ENCODE measurements at regions not wholly inside any gene's neighbourhood (a gene's known extent, or its start where the extent isn't known, plus 50 kb on each side); places are given as distances from the start of the nearest gene placed in this dataset.

DNA sequence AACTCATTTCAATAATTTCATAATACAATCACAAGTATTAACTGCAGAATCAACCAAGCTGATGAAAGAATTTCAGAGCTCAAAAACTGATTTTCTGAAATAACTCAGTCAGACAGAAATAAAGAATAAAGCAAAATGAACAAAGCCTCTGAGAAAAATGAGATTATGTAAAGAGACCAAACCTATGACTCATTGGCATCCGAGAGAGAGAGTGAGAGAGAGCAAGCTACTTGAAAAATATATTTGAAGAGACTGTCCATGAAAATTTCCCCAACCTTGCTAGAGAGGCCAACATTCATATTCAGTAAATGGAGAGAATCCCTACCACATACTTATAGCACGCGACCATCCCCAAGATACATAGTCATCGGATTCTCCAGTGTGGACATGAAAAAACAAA is 1376.4 kb downstream of the CDH11 start:
- H3K27me3 Mint-ChIP-seq (ENCODE audit: low read depth): no peaks in the 10 kb centered on the region
- H3K4me1 Mint-ChIP-seq (ENCODE audit: low read depth): no peaks in the 10 kb centered on the region
- no peaks in the 10 kb centered on the region for H3K36me3 Mint-ChIP-seq (ENCODE audit: low read depth)
- no peak overlapping the region for H3K4me3 Mint-ChIP-seq
- peaks cover 37% of the 10 kb centered on the region for H3K9me3 Mint-ChIP-seq
- no peak overlapping the region for H3K27ac Mint-ChIP-seq

DNA sequence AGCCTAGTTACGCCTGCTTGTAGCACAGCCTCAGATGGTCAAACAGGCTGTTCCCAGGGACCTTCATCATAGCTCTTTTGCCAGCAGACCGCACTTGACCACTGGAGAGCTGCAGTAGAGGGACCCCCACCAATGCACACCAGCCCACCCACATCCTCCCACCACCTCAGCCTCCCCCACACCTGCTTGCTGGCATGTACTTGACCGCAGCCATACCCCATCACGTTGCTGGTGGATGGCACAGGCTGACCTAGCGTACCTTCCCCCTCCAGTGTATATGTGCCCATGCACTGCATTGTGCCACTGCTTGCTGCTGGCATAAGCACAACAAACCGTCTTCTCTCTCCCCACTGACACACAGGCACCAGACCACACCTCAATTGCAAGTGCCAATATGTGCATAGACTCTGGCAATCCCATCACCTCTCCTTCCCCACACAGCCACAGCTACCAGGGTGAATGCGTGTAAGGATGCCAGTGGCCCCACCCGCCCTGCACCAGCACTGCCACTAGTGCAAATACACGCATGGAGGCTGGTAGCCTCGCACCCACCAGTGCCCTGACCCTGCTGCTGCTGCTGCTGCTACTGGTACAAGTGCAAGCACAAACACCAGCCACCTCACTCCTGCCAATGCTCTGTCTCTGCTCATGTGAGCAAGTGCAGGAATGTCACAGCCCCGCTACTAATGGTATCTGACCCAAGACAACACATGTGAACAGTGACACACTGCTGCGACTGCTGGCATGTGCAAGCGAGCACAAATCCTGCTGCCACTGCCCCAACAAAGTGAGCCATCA is 1377.6 kb downstream of the CDH11 start:
- Mint-ChIP-seq H3K27ac (no peak overlapping the region), H3K9me3 (peaks cover 37% of the 10 kb centered on the region), H3K4me1 (ENCODE audit: low read depth) (no peaks in the 10 kb centered on the region), H3K27me3 (ENCODE audit: low read depth) (no peaks in the 10 kb centered on the region), H3K4me3 (no peak overlapping the region), H3K36me3 (ENCODE audit: low read depth) (no peaks in the 10 kb centered on the region)

DNA sequence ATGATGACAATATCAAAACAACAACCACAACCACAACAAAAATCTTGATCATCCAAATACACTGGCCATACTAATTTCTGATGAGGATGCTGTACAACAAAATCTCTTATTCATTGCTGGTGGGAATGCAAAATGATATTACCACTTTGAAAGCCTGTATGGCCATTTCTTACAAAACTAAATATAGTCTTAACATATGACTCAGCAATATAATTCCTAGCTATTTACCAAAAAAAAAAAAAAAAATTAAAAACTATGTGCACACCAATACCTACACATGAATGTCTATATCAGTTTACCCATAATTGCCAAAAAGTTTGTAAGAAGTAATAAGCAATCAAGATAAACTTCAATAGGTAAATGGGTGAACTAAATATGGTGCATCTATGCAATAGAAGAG is 1379.7 kb downstream of the CDH11 start:
- Mint-ChIP-seq H3K27me3 (ENCODE audit: low read depth) (no peaks in the 10 kb centered on the region), H3K4me1 (ENCODE audit: low read depth) (no peaks in the 10 kb centered on the region), H3K36me3 (ENCODE audit: low read depth) (no peaks in the 10 kb centered on the region)

DNA sequence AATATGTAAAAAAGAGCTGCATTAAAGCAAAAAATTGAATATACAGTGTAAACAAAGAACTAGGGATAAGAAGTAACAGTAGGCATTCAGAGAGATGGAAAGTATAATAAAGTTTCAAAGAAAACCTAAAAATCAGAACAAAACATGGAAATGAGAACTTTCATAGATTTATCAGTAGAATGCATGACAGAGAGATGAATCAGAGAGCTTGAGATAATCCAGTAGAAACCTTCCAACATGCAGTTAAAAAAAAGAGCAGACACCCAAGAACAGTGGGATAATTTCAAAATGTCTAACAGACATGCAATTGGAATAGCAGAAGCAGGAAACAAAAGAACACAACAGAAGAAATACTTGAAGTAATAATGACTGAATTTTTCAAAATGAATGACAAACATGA is 1384.2 kb downstream of the CDH11 start:
- Mint-ChIP-seq H3K27ac (no peak overlapping the region), H3K9me3 (peaks cover 28% of the 10 kb centered on the region), H3K4me1 (ENCODE audit: low read depth) (no peaks in the 10 kb centered on the region), H3K36me3 (ENCODE audit: low read depth) (no peaks in the 10 kb centered on the region), H3K27me3 (ENCODE audit: low read depth) (no peaks in the 10 kb centered on the region), H3K4me3 (no peak overlapping the region)

More for the DNA sequence above, 1379.7 kb downstream of the CDH11 start:
- peaks cover 35% of the 10 kb centered on the region for H3K9me3 Mint-ChIP-seq
- H3K4me3 Mint-ChIP-seq: no peak overlapping the region
- no peak overlapping the region for H3K27ac Mint-ChIP-seq

DNA sequence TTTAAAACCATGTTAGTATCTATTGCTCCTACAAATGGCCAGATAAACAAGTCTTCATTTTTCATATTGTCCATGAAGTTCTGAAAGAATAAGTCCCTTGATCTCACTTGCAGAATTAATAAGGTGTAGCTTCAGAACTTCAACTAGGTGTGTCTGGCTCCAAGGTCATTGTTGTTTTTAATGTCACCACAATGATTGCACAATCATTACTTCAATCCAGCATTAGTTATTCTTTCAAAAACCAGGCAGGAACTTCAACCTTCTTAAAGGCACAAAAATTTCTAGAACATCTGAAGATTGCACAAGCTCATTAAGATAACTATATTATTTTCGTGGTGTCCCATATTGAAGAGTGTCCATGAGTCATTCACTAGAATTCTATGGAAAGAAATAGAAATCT is 1386.4 kb downstream of the CDH11 start:
- Mint-ChIP-seq H3K36me3 (ENCODE audit: low read depth) (no peaks in the 10 kb centered on the region), H3K9me3 (peaks cover 23% of the 10 kb centered on the region), H3K27me3 (ENCODE audit: low read depth) (no peaks in the 10 kb centered on the region)

DNA sequence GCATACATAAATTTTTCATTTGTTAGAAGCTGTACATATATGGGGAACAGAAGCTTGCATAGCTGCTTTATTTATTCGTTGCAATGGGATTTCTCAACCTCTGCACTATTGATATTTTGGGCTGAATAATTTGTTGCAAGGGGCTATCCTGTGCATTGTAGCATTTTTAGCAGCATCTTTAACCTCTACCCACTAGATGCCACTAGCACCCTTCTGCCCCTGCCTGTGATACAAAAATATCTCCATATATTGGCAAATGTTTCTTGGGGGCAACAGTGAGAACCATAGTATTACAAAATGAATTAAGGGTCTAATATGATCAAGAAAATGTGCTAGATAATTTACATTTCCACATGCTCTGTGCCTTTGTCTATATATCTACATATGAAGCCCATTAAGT is 1401.0 kb downstream of the CDH11 start:
- H3K36me3 Mint-ChIP-seq (ENCODE audit: low read depth): no peaks in the 10 kb centered on the region
- no peaks in the 10 kb centered on the region for H3K27me3 Mint-ChIP-seq (ENCODE audit: low read depth)
- no peak overlapping the region for H3K4me3 Mint-ChIP-seq
- H3K9me3 Mint-ChIP-seq: peaks cover 26% of the 10 kb centered on the region
- H3K4me1 Mint-ChIP-seq (ENCODE audit: low read depth): no peaks in the 10 kb centered on the region
- no peak overlapping the region for H3K27ac Mint-ChIP-seq

More for the DNA sequence above, 1386.4 kb downstream of the CDH11 start:
- no peak overlapping the region for H3K27ac Mint-ChIP-seq
- no peaks in the 10 kb centered on the region for H3K4me1 Mint-ChIP-seq (ENCODE audit: low read depth)
- H3K4me3 Mint-ChIP-seq: no peak overlapping the region

DNA sequence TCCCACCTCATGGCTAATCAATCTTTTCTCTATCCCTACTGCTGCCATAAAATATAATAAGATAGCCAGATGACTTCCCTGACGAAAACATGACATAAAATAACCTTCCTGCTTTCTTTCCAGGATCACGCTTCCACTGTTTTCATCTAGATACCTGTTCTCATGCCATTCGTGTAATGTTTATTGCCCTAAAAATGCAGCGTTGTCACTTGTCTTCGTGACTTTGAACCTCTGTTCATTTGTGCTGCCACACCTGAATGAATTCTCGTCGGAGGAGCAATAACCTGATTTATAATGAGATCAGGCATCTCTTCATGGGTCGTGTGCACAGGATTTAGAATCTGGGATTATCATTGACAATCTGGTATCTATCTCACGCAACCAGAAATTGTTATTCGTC is 1401.9 kb downstream of the CDH11 start:
- Mint-ChIP-seq H3K4me3 (no peak overlapping the region), H3K9me3 (peaks cover 27% of the 10 kb centered on the region)

DNA sequence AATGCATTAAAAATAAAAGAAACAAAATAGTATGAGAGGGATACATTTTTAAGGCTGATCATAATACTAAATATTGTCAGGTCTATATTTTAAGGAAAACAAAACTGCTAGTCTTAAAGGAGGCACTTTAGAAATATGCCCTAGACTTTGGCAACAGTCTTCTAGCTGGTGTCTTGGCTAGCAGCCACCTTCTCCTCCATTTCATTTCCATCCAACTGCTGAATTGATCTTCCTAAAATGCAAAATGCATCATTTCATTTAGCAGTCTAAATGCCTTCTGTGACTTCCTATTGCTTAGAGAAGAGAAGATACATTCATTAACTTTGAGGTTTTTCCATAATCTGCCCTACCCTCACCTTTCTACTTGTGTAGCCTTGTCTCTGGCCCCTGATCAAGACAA is 1404.1 kb downstream of the CDH11 start:
- Mint-ChIP-seq H3K27me3 (ENCODE audit: low read depth) (no peaks in the 10 kb centered on the region), H3K27ac (no peak overlapping the region), H3K36me3 (ENCODE audit: low read depth) (no peaks in the 10 kb centered on the region), H3K4me1 (ENCODE audit: low read depth) (no peaks in the 10 kb centered on the region), H3K9me3 (peaks cover 22% of the 10 kb centered on the region), H3K4me3 (no peak overlapping the region)

More for the DNA sequence above, 1401.9 kb downstream of the CDH11 start:
- no peak overlapping the region for H3K27ac Mint-ChIP-seq
- H3K4me1 Mint-ChIP-seq (ENCODE audit: low read depth): no peaks in the 10 kb centered on the region
- no peaks in the 10 kb centered on the region for H3K36me3 Mint-ChIP-seq (ENCODE audit: low read depth)
- no peaks in the 10 kb centered on the region for H3K27me3 Mint-ChIP-seq (ENCODE audit: low read depth)

DNA sequence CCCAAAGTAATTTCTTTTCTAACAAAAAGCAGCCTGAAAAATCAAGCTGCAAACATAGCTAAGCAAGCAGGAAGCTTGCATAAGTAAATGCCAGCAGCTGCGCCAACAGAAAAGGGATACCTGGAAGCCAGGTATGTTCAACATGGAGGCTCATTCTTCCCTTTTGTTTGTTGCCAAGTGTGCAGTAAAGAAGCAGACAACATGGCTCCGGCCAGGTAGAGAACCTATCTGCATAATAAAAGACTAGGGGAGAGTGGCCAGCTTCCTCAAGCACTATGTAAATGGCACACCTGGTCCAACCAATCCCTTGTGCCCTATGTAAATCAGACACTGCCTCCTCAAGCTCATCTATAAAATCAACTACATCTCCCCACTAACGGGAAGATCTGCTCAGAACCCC is 1407.0 kb downstream of the CDH11 start:
- H3K9me3 Mint-ChIP-seq: peaks cover 26% of the 10 kb centered on the region
- no peak overlapping the region for H3K4me3 Mint-ChIP-seq
- no peaks in the 10 kb centered on the region for H3K36me3 Mint-ChIP-seq (ENCODE audit: low read depth)
- no peaks in the 10 kb centered on the region for H3K27me3 Mint-ChIP-seq (ENCODE audit: low read depth)
- H3K4me1 Mint-ChIP-seq (ENCODE audit: low read depth): no peaks in the 10 kb centered on the region
- no peak overlapping the region for H3K27ac Mint-ChIP-seq

DNA sequence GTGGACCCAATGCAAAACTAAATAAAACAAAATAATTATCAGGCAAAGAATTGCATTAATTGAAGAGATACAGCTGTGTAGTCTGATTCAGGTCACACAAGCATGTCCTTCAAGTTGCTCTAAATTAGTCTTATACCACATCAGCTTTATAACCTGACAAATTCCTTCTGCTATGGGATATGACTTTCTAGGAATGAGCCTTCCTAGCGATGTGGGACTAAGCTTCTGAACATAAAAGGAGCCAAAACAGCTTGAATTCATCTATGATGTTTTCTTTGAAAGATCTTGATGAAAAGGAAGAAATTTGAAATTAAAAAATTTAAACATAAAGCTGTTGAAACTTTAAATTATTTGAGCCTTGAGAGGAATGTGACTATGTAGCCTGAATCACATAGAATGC is 1409.1 kb downstream of the CDH11 start:
- Mint-ChIP-seq H3K36me3 (ENCODE audit: low read depth) (no peaks in the 10 kb centered on the region), H3K27me3 (ENCODE audit: low read depth) (no peaks in the 10 kb centered on the region), H3K4me1 (ENCODE audit: low read depth) (no peaks in the 10 kb centered on the region), H3K4me3 (no peak overlapping the region), H3K27ac (no peak overlapping the region), H3K9me3 (peaks cover 25% of the 10 kb centered on the region)

DNA sequence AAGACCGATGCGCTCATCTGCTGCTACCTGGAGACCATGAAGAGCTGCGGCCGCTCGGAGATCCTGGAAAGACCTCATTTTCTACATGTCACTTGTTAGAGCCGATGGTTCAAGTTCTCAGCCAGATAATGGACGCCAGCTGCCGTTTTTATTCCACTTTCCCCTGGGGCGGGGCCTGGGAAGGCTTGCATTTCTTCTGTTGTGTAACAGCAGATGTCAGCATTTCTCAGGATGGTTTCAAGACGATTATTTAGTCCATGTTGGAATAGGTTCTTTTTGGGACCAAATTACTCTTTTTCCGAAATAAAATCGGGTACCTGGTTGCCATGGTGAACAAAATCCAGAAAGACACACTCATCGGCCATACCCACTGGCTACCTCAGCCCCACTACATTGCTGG is 1418.3 kb downstream of the CDH11 start:
- no peaks in the 10 kb centered on the region for H3K27me3 Mint-ChIP-seq (ENCODE audit: low read depth)
- H3K36me3 Mint-ChIP-seq (ENCODE audit: low read depth): no peaks in the 10 kb centered on the region
- no peak overlapping the region for H3K4me3 Mint-ChIP-seq
- no peak overlapping the region for H3K27ac Mint-ChIP-seq
- peaks cover 27% of the 10 kb centered on the region for H3K9me3 Mint-ChIP-seq
- H3K4me1 Mint-ChIP-seq (ENCODE audit: low read depth): no peaks in the 10 kb centered on the region

DNA sequence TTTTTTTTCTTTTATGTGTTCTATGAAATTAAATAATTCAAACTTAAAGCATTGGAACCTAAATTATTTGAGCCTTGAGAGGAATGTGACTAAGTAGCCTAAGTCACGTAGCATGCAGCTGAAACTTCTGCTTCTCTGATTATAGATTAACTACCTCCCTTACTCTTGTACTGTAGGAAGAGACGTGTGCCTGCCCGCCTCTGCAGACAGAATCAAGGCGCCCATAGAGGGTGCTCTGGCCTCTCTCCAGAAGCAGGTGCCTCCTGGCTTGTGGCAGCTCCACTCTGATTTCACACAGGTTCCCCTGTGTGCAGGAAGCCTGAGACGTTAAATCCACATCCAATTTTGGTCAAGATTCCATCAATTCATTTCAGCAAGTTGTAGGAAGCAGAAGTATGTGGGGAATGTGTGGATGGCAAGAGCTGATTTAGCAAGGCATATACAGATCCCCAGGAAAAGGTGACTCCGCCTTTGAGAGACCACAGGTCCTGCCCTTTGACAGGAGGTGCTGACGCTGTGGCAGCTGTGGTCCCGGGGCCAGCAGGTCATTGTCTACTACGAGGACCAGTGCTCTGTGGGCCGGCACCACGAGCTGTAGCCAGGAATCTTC is 1418.8 kb downstream of the CDH11 start:
- no peaks in the 10 kb centered on the region for H3K36me3 Mint-ChIP-seq (ENCODE audit: low read depth)
- no peaks in the 10 kb centered on the region for H3K4me1 Mint-ChIP-seq (ENCODE audit: low read depth)
- H3K9me3 Mint-ChIP-seq: peaks cover 27% of the 10 kb centered on the region

DNA sequence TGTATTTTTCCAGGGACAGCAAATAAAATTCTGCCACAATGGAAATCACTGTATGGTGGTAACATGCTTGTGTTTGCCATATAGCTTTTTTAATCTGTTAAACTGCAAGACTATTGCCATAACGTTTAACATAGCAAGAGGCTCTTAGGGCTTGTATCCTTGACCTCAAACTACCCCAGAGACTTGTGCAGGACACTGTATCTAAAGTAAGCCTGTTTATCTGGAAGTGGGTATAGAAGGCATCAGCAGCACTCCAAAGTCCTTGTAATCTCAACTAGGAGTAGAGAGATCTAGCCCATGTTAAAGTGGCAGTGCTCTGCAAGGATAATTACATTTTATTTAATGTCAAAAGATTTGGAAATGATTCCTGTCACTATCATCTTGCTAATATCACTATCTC is 1424.1 kb downstream of the CDH11 start:
- H3K27ac Mint-ChIP-seq: no peak overlapping the region
- H3K9me3 Mint-ChIP-seq: peaks cover 30% of the 10 kb centered on the region
- no peak overlapping the region for H3K4me3 Mint-ChIP-seq
- no peaks in the 10 kb centered on the region for H3K27me3 Mint-ChIP-seq (ENCODE audit: low read depth)
- no peaks in the 10 kb centered on the region for H3K36me3 Mint-ChIP-seq (ENCODE audit: low read depth)
- H3K4me1 Mint-ChIP-seq (ENCODE audit: low read depth): no peaks in the 10 kb centered on the region

More for the DNA sequence above, 1418.8 kb downstream of the CDH11 start:
- Mint-ChIP-seq H3K4me3 (no peak overlapping the region), H3K27ac (no peak overlapping the region), H3K27me3 (ENCODE audit: low read depth) (no peaks in the 10 kb centered on the region)

DNA sequence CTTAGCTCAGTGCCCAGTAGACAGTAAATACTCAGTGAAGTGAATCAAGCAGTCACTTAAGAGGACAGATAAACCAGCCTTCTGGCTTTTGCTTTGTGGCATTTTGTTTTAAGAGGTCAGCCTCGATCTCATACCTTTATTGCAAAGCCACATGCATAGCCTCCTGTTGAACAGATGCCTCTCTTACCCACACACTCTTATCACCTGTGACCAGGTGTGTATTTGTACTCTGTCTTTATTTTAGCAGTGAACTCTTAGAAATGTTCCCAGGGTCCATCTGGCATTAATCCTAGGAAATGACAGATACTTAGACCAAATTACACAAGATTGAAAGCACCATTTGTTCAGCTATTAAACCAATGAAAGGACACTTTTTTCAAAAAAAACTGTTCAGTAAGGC is 1426.5 kb downstream of the CDH11 start:
- Mint-ChIP-seq H3K4me1 (ENCODE audit: low read depth) (no peaks in the 10 kb centered on the region), H3K4me3 (no peak overlapping the region), H3K27me3 (ENCODE audit: low read depth) (no peaks in the 10 kb centered on the region), H3K27ac (no peak overlapping the region), H3K9me3 (peaks cover 14% of the 10 kb centered on the region), H3K36me3 (ENCODE audit: low read depth) (no peaks in the 10 kb centered on the region)

DNA sequence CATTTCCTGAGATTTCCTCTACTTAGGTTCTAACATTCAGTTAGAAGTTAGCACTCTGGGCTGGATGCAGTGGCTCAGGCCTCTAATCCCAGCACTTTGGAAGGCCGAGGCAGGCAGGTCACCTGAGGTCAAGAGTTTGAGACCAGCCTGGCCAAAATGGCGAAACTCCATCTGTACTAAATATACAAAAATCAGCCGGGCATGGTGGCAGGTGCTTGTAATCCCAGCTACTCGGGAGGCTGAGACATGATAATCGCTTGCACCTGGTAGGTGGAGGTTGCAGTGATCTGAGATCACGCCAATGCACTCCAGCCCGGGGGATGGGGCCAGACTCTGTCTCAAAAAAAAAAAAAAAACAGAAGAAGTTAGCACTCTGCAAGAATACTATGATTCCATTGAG is 1430.9 kb downstream of the CDH11 start:
- Mint-ChIP-seq H3K4me3 (no peak overlapping the region), H3K36me3 (ENCODE audit: low read depth) (no peaks in the 10 kb centered on the region), H3K27me3 (ENCODE audit: low read depth) (no peaks in the 10 kb centered on the region), H3K27ac (no peak overlapping the region), H3K9me3 (peaks cover 35% of the 10 kb centered on the region), H3K4me1 (ENCODE audit: low read depth) (no peaks in the 10 kb centered on the region)
